CD4-positive, alpha-beta T cell (primary cell): ENCODE measurements at regions not wholly inside any gene's neighbourhood (a gene's known extent, or its start where the extent isn't known, plus 50 kb on each side); places are given as distances from the start of the nearest gene placed in this dataset.

Experiments used
- ATAC-seq: fragments of 200-7000 bp; cut with Tn5 transposase; one replicate; pipeline ENCODE4 v1.10.0; 2022; ENCODE audit warnings: mild to moderate bottlenecking; ENCODE audit not compliant: poor library complexity
- CTCF ChIA-PET: fragments of 350-600 bp; sonication (Branson Sonifier 250); formaldehyde crosslinking; loops from one replicate; lab custom pipeline; 2021; ENCODE audit warnings: antibody characterized with exemption, inconsistent platforms; lab: Charles Lee
- POLR2A ChIA-PET: fragments of 350-600 bp; sonication (Branson Sonifier 250); formaldehyde crosslinking; loops from one replicate; lab custom pipeline; 2021; ENCODE audit warnings: antibody characterized with exemption, inconsistent platforms; lab: Charles Lee
- DNase-seq, 14 experiments: peaks; one replicate each; pipeline ENCODE4 v3.0.0-alpha.2; 2013 to 2020; ENCODE audit warnings: mixed read lengths in 2 of 14
- H3K27ac ChIP-seq, 2 donors: one replicate each; pipeline versions ENCODE4 v1.5.1 to v1.7.0; 2013; ENCODE audit warnings: low read length in 2 of 2, low read depth in 1 of 2, mild to moderate bottlenecking in 1 of 2
- H3K27me3 ChIP-seq, 2 experiments: 1 replicate in 1 of 2; 2 replicates in 1 of 2; pipeline versions ENCODE4 v1.6.1 to v1.7.0; 2013; ENCODE audit warnings: low read length in 2 of 2, control low read depth in 1 of 2, mild to moderate bottlenecking in 1 of 2, moderate library complexity in 1 of 2; ENCODE audit not compliant: insufficient read depth in 2 of 2, control insufficient read depth in 1 of 2
- H3K36me3 ChIP-seq: one replicate; pipeline ENCODE4 v1.6.1; 2013; ENCODE audit warnings: low read length, control low read depth; ENCODE audit not compliant: insufficient read depth
- H3K4me1 ChIP-seq: one replicate; pipeline ENCODE4 v1.6.1; 2013; ENCODE audit warnings: low read length, control low read depth; ENCODE audit not compliant: insufficient read depth
- H3K4me3 ChIP-seq: one replicate; pipeline ENCODE4 v1.5.1; 2013; ENCODE audit warnings: mild to moderate bottlenecking, low read length, moderate library complexity
- H3K9me3 ChIP-seq, 2 experiments: 1 replicate in 1 of 2; 2 replicates in 1 of 2; pipeline versions ENCODE4 v1.6.1 to v1.7.0; 2013; ENCODE audit warnings: low read length in 2 of 2, mild to moderate bottlenecking in 2 of 2, control low read depth in 1 of 2, moderate library complexity in 1 of 2; ENCODE audit not compliant: control insufficient read depth in 1 of 2, insufficient read depth in 1 of 2
- H3K27ac Mint-ChIP-seq: one replicate; pipeline ENCODE4 v1.8.0; 2020; ENCODE audit warnings: mixed read lengths
- H3K27me3 Mint-ChIP-seq: one replicate; pipeline ENCODE4 v1.8.0; 2021; ENCODE audit warnings: mixed read lengths
- H3K36me3 Mint-ChIP-seq: one replicate; pipeline ENCODE4 v1.8.0; 2021; ENCODE audit warnings: low read depth, mixed read lengths
- H3K4me1 Mint-ChIP-seq: one replicate; pipeline ENCODE4 v1.8.0; 2021; ENCODE audit warnings: low read depth, mixed read lengths
- H3K4me3 Mint-ChIP-seq: one replicate; pipeline ENCODE4 v1.8.0; 2020; ENCODE audit warnings: mild to moderate bottlenecking, mixed read lengths
- H3K9me3 Mint-ChIP-seq: one replicate; pipeline ENCODE4 v1.8.0; 2020; ENCODE audit warnings: mixed read lengths
- intact Hi-C, 2 experiments: fragments of 100-400 bp; cut with DNase I in 1 of 2; cut with micrococcal nuclease in 1 of 2; formaldehyde crosslinking; loops; one replicate each; pipeline versions ENCODE4 v1.15.1 to v1.9.0; 2023 to 2025; cut with DNase I, micrococcal nuclease
- TF ChIP-seq, protein P1 (sequence below): fragments of 200-600 bp; IDR thresholded peaks from one replicate; pipeline ENCODE4 v1.8.0; 2022; ENCODE audit warnings: antibody characterized with exemption, mild to moderate bottlenecking

DNA sequence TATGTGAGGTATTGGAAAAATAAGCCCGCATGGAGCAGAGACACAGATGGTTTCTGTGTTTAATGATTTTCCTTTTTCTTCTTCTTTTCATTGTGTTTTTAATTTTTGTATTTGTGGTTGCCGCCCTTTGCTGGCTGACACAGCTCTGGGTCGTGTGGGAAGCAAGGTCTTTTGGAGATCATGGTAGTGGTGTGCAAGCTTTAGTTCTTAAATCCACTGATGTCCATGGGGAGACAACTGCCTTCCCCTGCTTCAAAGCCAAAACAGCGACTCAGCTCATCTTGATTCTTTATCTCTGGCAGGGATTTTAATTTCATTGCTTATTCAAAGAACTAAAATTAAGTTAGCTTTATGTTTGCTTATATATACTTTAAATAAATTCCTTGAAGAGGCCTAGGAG, 711.3 kb upstream of the SGCG start:
- no peaks in the 10 kb centered on the region for H3K36me3 Mint-ChIP-seq

DNA sequence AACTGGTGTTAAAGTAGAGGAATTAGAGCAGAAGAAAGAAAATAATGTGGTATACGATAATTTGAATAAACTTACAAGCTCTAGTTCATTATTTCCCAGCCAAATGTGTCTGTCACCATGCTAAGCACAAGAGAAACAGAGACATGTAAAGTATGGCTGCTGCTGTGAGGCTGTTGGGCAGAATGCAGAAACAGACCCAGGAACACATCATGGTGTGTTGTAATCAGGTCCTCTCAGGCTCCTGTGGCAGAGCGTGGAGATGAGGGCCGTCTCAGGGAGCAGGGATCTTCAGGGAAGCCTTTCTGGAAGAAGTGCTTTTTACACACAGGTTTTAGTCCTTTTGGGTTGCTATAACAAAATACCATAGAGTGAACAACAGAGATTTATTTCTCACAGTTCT, 710.7 kb upstream of the SGCG start:
- Mint-ChIP-seq H3K4me1 (no peaks in the 10 kb centered on the region), H3K36me3 (no peaks in the 10 kb centered on the region), H3K4me3 (no peak overlapping the region), H3K27ac (no peak overlapping the region), H3K27me3 (peaks cover 5% of the 10 kb centered on the region), H3K9me3 (no peaks in the 10 kb centered on the region)
- no peaks in the 10 kb centered on the region for H3K36me3 ChIP-seq
- TF ChIP-seq, protein P1, sequence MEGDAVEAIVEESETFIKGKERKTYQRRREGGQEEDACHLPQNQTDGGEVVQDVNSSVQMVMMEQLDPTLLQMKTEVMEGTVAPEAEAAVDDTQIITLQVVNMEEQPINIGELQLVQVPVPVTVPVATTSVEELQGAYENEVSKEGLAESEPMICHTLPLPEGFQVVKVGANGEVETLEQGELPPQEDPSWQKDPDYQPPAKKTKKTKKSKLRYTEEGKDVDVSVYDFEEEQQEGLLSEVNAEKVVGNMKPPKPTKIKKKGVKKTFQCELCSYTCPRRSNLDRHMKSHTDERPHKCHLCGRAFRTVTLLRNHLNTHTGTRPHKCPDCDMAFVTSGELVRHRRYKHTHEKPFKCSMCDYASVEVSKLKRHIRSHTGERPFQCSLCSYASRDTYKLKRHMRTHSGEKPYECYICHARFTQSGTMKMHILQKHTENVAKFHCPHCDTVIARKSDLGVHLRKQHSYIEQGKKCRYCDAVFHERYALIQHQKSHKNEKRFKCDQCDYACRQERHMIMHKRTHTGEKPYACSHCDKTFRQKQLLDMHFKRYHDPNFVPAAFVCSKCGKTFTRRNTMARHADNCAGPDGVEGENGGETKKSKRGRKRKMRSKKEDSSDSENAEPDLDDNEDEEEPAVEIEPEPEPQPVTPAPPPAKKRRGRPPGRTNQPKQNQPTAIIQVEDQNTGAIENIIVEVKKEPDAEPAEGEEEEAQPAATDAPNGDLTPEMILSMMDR = no peak
- ChIA-PET POLR2A (no interaction called here), CTCF (no interaction called here)
- DNase-seq = no peak
- H3K9me3 ChIP-seq = no peaks in the 10 kb centered on the region
- intact Hi-C loops = no loop called here
- no peak overlapping the region for H3K4me3 ChIP-seq
- peaks cover 0 to 2% of the 10 kb centered on the region in 2 experiments for H3K27me3 ChIP-seq
- H3K27ac ChIP-seq = no peak overlapping the region
- no peaks in the 10 kb centered on the region for H3K4me1 ChIP-seq
- ATAC-seq = no peak

More for the DNA sequence above, 711.3 kb upstream of the SGCG start:
- H3K4me1 Mint-ChIP-seq = no peaks in the 10 kb centered on the region
- Histone ChIP-seq H3K27me3 (peaks cover 0 to 2% of the 10 kb centered on the region in 2 experiments), H3K4me3 (no peak overlapping the region), H3K27ac (no peak overlapping the region), H3K36me3 (no peaks in the 10 kb centered on the region), H3K4me1 (no peaks in the 10 kb centered on the region), H3K9me3 (no peaks in the 10 kb centered on the region)
- CTCF ChIA-PET = no interaction called here
- no peak for DNase-seq
- intact Hi-C loops = no loop called here
- H3K4me3 Mint-ChIP-seq = no peak overlapping the region
- TF ChIP-seq, protein P1 = no peak
- POLR2A ChIA-PET = no interaction called here
- no peak for ATAC-seq
- peaks cover 5% of the 10 kb centered on the region for H3K27me3 Mint-ChIP-seq
- H3K27ac Mint-ChIP-seq = no peak overlapping the region
- H3K9me3 Mint-ChIP-seq = no peaks in the 10 kb centered on the region

DNA sequence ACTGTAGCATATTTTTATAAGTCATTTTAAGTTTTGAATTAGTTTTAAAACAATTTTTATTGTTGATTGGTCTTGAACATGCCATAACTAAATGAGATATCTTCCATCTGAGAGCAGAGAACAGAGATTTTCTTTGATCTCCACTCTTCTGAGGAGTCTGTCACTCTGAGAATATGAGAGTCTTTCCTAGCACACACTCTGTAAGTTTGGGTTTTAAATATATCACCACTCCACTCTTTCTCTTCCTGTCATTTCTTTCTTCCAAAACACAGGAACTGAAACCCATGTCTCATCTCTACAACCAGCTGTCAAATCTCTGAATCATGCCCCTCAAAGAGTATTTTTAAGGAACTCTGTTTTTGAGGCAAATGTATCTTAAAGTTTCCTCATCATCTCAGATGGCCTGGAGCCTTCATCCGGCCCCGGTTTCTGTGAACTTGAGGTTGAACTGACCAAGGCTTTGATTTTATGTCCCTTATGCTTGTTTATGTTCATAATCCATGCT, 698.2 kb upstream of the SGCG start:
- Histone ChIP-seq H3K4me3 (no peak overlapping the region), H3K27me3 (no peaks in the 10 kb centered on the region), H3K4me1 (no peaks in the 10 kb centered on the region), H3K9me3 (no peaks in the 10 kb centered on the region), H3K27ac (no peak overlapping the region), H3K36me3 (no peaks in the 10 kb centered on the region)
- POLR2A ChIA-PET = interaction anchor here (0.7 kb wide), 1 partner anchor 24 kb away, joined by 3 read pairs; no protein-coding TSS in a partner anchor
- no peak overlapping the region for H3K4me3 Mint-ChIP-seq
- intact Hi-C loops = no loop called here
- H3K27ac Mint-ChIP-seq = no peak overlapping the region
- no peaks in the 10 kb centered on the region for H3K36me3 Mint-ChIP-seq
- CTCF ChIA-PET = no interaction called here
- H3K9me3 Mint-ChIP-seq = peaks cover 6% of the 10 kb centered on the region
- H3K27me3 Mint-ChIP-seq = no peaks in the 10 kb centered on the region
- no peak for DNase-seq
- no peaks in the 10 kb centered on the region for H3K4me1 Mint-ChIP-seq
- ATAC-seq = no peak
- TF ChIP-seq, protein P1 = no peak
